SK-N-SH treated with all-trans-retinoic acid at 6 μM for 48 hours (cell line): ENCODE measurements at regions not wholly inside any gene's neighbourhood (a gene's known extent, or its start where the extent isn't known, plus 50 kb on each side); places are given as distances from the start of the nearest gene placed in this dataset.

Experiments used
- ATAC-seq: fragments of 200-7000 bp; cut with Tn5 transposase; 3 replicates; pipeline ENCODE4 v1.9.1; 2020; ENCODE audit warnings: mild to moderate bottlenecking, moderate library complexity
- ARNTL ChIP-seq: fragments of 450-650 bp; formaldehyde crosslinking; IDR thresholded peaks from 2 replicates; pipeline ENCODE4 v1.5.0; 2020; ENCODE audit warnings: low read depth, mild to moderate bottlenecking, moderate library complexity, borderline replicate concordance
- CSDC2 ChIP-seq: fragments of 250-450 bp; sonication (Bioruptor Pico); IDR thresholded peaks from 2 replicates; pipeline ENCODE4 v1.5.0; 2020; ENCODE audit warnings: mild to moderate bottlenecking, moderate library complexity
- CSRNP3 ChIP-seq: fragments of 250-450 bp; sonication (Bioruptor Pico); IDR thresholded peaks from 2 replicates; pipeline ENCODE4 v1.5.1; 2021; ENCODE audit warnings: mild to moderate bottlenecking, moderate library complexity
- ESRRG ChIP-seq: fragments of 250-450 bp; sonication (Bioruptor Pico); IDR thresholded peaks from 2 replicates; pipeline ENCODE4 v1.6.1; 2021; ENCODE audit warnings: mild to moderate bottlenecking
- GLIS3 ChIP-seq: fragments of 250-450 bp; sonication (Bioruptor Pico); IDR thresholded peaks from 2 replicates; pipeline ENCODE4 v1.5.0; 2020; ENCODE audit warnings: mild to moderate bottlenecking, moderate library complexity
- ISL1 ChIP-seq: fragments of 250-450 bp; sonication (Bioruptor Pico); IDR thresholded peaks from 2 replicates; pipeline ENCODE4 v2.1.2; 2022; ENCODE audit warnings: mild to moderate bottlenecking, moderate library complexity
- OSR1 ChIP-seq: fragments of 250-450 bp; sonication (Bioruptor Pico); IDR thresholded peaks from 2 replicates; pipeline ENCODE4 v1.8.0; 2022; ENCODE audit warnings: moderate library complexity, mild to moderate bottlenecking, inconsistent platforms
- PATZ1 ChIP-seq: fragments of 250-450 bp; sonication (Bioruptor Pico); IDR thresholded peaks from 2 replicates; pipeline ENCODE4 v1.8.0; 2020; ENCODE audit warnings: mild to moderate bottlenecking, moderate library complexity, borderline replicate concordance
- POU6F1 ChIP-seq: fragments of 250-450 bp; sonication (Bioruptor Pico); IDR thresholded peaks from 2 replicates; pipeline ENCODE4 v1.8.0; 2021; ENCODE audit warnings: low read depth, mild to moderate bottlenecking, moderate library complexity, borderline replicate concordance
- PPARA ChIP-seq: fragments of 250-450 bp; sonication (Bioruptor Pico); IDR thresholded peaks from 2 replicates; pipeline ENCODE4 v1.5.0; 2020; ENCODE audit warnings: mild to moderate bottlenecking, borderline replicate concordance
- RARB ChIP-seq: fragments of 250-450 bp; sonication (Bioruptor Pico); IDR thresholded peaks from 2 replicates; pipeline ENCODE4 v1.8.0; 2021; ENCODE audit warnings: mild to moderate bottlenecking, moderate library complexity
- SNAI2 ChIP-seq: fragments of 250-450 bp; sonication (Bioruptor Pico); IDR thresholded peaks from 2 replicates; pipeline ENCODE4 v1.5.0; 2020; ENCODE audit warnings: mild to moderate bottlenecking, moderate library complexity
- TCF4 ChIP-seq: fragments of 250-450 bp; sonication (Bioruptor Pico); IDR thresholded peaks from 2 replicates; pipeline ENCODE4 v1.8.0; 2021; ENCODE audit warnings: mild to moderate bottlenecking, moderate library complexity, borderline replicate concordance
- TSHZ2 ChIP-seq: fragments of 250-450 bp; sonication (Bioruptor Pico); IDR thresholded peaks from 2 replicates; pipeline ENCODE4 v1.5.0; 2020; ENCODE audit warnings: mild to moderate bottlenecking, moderate library complexity
- ZFP3 ChIP-seq: fragments of 250-450 bp; sonication (Bioruptor Pico); IDR thresholded peaks from 2 replicates; pipeline ENCODE4 v1.5.0; 2020; ENCODE audit warnings: mild to moderate bottlenecking, moderate library complexity
- ZFP30 ChIP-seq: fragments of 450-650 bp; formaldehyde crosslinking; IDR thresholded peaks from 2 replicates; pipeline ENCODE4 v1.5.0; 2022; ENCODE audit warnings: mild to moderate bottlenecking, moderate library complexity
- ZNF8 ChIP-seq: fragments of 450-650 bp; formaldehyde crosslinking; IDR thresholded peaks from 2 replicates; pipeline ENCODE4 v1.5.0; 2020; ENCODE audit warnings: mild to moderate bottlenecking, moderate library complexity

- TF ChIP-seq TSHZ2 (CRISPR knock-in tag) = no peak
Observed at GRCh38 chr11:44417731-44418455, 108.0 kb upstream of the ALX4 start (continued).

GRCh38 chr11:44418456-44418830 lies 108.5 kb upstream of the ALX4 start:
- no peak for ATAC-seq
- TF ChIP-seq PPARA (CRISPR knock-in tag) (no peak), ISL1 (CRISPR knock-in tag) (no peak), CSDC2 (no peak), OSR1 (CRISPR knock-in tag) (no peak), ZFP3 (CRISPR knock-in tag) (no peak), PATZ1 (CRISPR knock-in tag) (no peak), ZNF8 (CRISPR knock-in tag) (no peak)

GRCh38 chr11:44421090-44421675 lies 111.2 kb upstream of the ALX4 start:
- TF ChIP-seq ESRRG (CRISPR knock-in tag) (no peak), PPARA (CRISPR knock-in tag) (no peak), PATZ1 (CRISPR knock-in tag) (no peak), OSR1 (CRISPR knock-in tag) (no peak), ZFP3 (CRISPR knock-in tag) (no peak), TCF4 (CRISPR knock-in tag) (no peak), ZFP30 (no peak), ZNF8 (CRISPR knock-in tag) (no peak)
- ATAC-seq = no peak

- TF ChIP-seq ESRRG (CRISPR knock-in tag) = no peak
- no peak for TF ChIP-seq SNAI2
- no peak for TF ChIP-seq POU6F1 (CRISPR knock-in tag)
- TF ChIP-seq OSR1 (CRISPR knock-in tag) = no peak
- TF ChIP-seq GLIS3 (CRISPR knock-in tag) = no peak
- no peak for TF ChIP-seq ARNTL (CRISPR knock-in tag)
- TF ChIP-seq CSRNP3 = no peak
- no peak for TF ChIP-seq PPARA (CRISPR knock-in tag)
- TF ChIP-seq RARB = no peak
- TF ChIP-seq PATZ1 (CRISPR knock-in tag) = no peak
- ATAC-seq = no peak
Observed at GRCh38 chr11:44423289-44423688, 113.3 kb upstream of the ALX4 start.
